Hippocampal formation (tissue), 2 donors: ENCODE measurements at regions not wholly inside any gene's neighbourhood (a gene's known extent, or its start where the extent isn't known, plus 50 kb on each side); places are given as distances from the start of the nearest gene placed in this dataset.
"Not testable (repeated sequence)": the region's sequence is repeated elsewhere in the genome, so short reads cannot be mapped to it uniquely, and the experiment has no call there.

ENCODE experiments used
- DNase-seq, 2 donors: peaks; one replicate each; lab custom pipeline; 2025; lab: John Stamatoyannopoulos, UW

DNA sequence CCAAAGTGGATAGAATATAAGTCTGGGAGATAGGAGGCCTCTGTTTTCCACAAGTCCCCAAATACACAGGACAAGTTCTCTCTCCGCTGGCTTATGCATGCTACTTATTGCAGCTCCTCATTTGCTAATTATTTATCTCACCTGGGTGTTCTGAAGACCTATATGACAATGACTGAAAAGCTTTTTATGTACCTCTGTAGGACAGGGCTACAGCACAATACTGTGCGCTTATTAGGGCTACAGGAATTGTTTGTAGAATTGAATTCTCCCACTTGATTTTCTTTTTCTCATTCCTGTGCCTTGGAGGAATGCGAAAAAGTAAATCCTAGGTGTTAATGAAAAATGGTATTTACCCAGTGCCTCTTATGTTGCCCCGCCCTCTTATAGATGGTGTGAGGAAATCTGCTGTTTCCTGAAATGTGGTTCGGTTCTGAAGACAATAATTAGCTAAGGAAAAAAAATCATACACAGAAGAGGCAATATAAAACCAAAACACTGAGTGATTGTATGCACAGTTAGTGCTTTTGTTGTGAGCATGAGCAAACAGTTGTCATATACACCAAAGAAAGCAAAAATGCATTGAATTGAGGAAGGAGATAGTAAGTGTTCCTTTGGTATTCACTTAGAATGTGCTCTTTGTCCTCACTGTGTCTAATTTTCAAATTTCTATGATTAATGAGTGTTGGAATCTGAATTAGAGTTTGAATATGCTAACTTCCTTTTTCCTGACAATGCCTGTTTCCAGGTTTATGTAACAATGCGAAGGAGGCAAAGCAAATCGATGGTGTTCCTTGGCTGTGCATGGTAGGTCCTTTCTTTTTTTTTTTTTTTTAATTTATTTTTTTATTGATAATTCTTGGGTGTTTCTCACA lies 78.7 kb upstream of the PNPT1 start:
- DNase-seq, result no peak

DNA sequence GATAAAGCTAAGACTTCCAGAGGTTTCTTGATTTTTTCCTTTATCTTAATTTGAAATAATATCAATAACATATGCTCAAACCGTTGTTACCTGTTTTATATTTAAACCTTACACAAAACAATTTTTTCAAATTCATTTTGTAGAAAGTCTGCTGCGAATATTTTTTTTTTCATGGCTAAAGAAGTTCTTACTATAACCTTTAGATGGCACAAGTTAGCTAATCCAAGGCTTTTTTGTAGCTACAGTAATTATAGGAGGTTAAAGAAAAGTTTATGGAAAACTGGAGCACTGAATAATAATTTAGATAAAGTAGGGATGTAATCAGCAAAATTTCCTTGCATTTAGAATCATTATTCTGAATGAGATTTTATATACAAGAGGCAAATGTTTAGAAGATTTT lies 78.0 kb upstream of the PNPT1 start:
- DNase-seq, result peak in 1 of 2 donors; percentile 57

GRCh38 chr2:55768991-55769390 lies 75.3 kb upstream of the PNPT1 start:
- DNase-seq, result no peak

DNA sequence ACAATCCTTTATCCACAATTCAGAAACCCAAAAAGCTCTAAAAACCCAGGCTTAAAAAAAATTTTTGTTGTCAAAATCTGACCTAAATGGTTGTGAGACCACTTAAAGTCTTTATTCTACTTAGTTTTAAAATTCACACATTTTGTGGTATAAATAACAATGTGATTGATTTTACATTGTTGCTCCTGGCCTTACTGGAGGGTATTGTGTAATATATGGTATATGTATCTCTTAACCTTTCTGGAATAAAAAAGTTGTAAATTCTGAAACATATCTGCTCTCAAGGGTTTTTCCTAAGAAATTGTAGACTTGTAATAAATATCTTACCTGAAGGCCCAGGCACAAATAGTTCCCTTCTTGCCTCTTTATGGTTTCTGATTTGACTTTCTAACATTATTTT lies 73.3 kb upstream of the PNPT1 start:
- DNase-seq, result no peak

DNA sequence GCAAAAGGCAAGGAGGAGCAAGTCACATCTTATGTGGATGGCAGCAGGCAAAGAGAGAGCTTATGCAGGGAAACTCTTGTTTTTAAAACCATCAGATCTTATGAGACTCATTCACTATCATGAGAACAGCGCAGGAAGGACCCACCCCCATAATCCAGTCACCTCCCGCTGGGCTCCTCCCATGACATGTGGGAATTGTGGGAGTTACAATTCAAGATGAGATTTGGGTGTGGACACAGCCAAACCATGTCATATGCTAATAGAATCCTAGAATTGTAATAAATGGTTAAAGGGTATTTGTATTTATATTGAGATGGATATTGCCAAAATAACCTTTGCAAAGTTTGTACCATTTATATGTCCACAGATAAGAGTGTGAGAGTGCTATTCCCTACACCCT lies 72.1 kb upstream of the PNPT1 start:
- DNase-seq, result not testable (repeated sequence)

DNA sequence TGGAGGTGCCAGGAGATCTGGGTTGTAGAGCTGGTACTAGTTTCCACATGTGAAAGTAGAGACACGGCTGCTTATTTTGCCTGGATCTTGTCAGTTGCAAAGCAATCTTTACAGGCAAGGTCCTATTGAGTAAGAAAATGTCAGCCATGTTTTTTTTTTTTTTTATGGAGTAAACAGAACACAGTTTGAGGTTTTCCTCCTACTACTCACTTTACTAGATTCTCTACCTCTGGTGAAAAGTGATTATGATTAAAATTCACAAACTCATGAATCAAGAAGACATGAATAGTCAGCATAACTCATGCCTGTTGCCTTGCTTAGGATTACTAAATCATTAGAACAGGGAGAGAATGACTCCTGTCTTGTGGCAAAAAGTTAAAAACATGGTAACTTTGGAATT lies 70.1 kb upstream of the PNPT1 start:
- DNase-seq, result no peak

DNA sequence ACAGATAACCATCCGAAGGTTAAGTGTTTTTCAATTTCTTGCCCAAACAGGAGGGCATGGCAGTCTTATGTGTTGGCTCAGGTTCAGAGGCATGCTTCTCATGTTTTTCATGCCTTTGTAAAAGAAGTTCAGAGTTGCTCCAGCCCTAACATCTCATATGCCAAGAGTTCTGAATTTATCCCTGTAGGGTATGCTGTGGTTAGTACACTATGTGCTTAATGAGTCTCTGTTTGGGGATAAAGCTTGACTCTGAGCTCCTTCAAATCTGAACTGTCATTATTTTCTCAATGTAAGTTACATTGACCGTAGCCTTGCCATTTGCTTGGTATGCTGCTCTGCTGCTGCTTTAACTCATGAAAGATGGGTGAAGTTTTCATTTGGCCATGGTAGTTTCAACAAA lies 67.9 kb upstream of the PNPT1 start:
- DNase-seq, result no peak

DNA sequence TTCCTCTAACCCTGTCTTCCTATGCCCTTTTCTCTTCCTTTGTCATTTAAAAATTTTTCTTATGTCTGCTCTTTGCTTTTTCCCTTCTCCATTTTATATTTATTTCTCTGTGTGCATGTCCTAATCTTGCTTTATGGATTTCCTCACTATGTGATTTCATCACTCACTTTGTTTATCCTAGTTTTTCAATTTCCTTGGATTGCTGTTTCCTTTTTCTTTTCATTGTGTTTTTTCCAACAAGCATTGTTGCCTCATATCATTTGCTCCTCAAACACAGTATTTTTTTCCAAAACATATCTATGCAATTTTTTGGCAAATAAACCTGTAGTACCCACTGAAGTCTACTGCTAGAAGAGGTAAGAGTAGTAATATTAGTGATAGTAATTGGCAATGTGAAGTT lies 67.4 kb upstream of the PNPT1 start:
- no peak for DNase-seq

DNA sequence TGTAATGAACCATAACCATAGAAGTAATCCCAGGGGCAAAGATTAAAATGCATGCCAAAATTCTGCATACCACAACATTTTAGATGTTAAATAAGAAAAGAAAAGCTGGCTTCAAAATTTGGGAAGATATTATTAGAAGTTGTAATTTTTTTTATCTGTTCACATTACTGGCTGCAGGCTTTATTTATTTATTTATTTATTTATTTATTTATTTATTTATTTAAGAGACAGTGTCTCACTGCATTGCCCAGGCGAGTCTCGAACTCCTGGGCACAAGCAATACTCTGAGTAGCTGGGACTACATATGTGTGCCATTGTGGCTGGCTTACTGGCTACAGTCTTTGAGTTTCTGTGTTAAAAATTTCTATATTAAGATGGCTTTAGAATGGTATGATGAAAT lies 66.5 kb upstream of the PNPT1 start:
- no peak for DNase-seq

GRCh38 chr2:55759271-55759921 lies 65.8 kb upstream of the PNPT1 start:
- DNase-seq, result no peak

DNA sequence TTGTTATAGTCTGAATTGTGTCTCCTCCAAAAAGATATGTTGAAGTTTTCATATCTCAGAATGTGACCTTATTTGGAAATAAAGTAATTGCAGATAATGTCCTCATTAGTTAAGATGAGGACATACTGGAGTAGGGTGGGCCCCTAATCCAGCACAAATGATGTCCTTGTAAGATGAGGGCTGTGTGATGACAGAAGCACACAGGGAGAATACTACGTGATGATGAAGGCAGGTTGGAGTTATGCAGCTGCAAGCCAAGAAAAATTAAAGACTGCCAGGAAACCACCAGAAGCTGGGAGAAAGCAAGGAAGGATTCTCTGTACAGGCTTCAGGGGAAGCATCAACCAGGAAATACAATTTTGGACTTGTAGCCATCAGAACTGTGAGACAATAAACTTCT lies 58.3 kb upstream of the PNPT1 start:
- DNase-seq, result no peak

DNA sequence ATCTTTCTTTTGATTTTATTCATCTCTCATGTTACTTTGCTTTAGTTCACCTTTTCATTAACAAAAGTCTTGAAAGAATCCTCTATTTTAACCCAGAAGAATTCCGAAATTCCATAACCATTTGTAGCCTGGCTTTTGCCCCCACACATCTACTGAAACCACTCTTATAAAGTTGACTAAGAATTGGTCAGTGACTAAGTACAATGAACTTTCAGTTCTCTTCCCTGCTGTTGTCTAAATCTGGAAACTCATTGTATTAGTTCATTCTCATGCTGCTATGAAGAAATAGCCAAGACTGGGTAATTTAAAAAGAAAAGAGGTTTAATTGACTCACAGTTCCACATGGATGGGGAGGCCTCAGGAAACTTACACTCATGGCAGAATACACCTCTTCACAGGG lies 49.9 kb upstream of the PNPT1 start:
- no peak for DNase-seq
